B cell (primary cell): ENCODE measurements at regions not wholly inside any gene's neighbourhood (a gene's known extent, or its start where the extent isn't known, plus 50 kb on each side); places are given as distances from the start of the nearest gene placed in this dataset.

ENCODE experiments used
- CTCF ChIP-seq: fragments of 200-600 bp; IDR thresholded peaks from one replicate; pipeline ENCODE4 v1.8.0; 2022; ENCODE audit warnings: antibody characterized with exemption, mild to moderate bottlenecking
- EZH2 ChIP-seq: IDR thresholded peaks from 2 replicates; pipeline ENCODE4 v1.6.1; 2012; ENCODE audit warnings: borderline replicate concordance, low read depth, mild to moderate bottlenecking, moderate library complexity, low read length; ENCODE audit not compliant: insufficient read depth, poor library complexity, severe bottlenecking

- TF ChIP-seq CTCF (no peak), EZH2 (no peak)
Measured at GRCh38 chr18:56052202-56052601, 464.2 kb upstream of the TCF4 start.
